ENCODE measurements at regions not wholly inside any gene's neighbourhood (a gene's known extent, or its start where the extent isn't known, plus 50 kb on each side); places are given as distances from the start of the nearest gene placed in this dataset.
"Not testable (repeated sequence)": the region's sequence is repeated elsewhere in the genome, so short reads cannot be mapped to it uniquely, and the experiment has no call there.

DNA sequence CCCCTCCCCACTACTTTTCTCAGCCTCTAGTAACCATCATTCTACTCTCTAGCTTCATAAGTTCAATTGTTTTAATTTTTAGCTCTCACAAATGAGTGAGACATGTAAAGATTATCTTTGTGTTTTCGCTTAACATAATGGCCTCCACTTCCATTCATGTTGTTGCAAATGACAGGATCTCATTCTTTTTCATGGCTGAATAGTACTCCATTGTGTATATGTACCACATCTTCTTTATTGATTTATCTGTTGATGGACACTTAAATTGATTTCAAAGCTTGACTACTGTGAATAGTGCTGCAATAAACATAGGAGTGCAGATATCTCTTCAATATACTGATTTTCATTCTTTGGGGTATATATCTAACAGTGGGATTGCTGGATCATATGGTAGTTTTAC lies 699.8 kb upstream of the NR2F2 start:
- no peak for DNase-seq (ENCODE audit: low read depth, low spot score)

- no peak for DNase-seq (ENCODE audit: low read depth, low spot score)
Measured at GRCh38 chr15:95635666-95636065, 694.8 kb upstream of the NR2F2 start.

GRCh38 chr15:95636107-95636506 lies 694.4 kb upstream of the NR2F2 start:
- no peak for DNase-seq (ENCODE audit: low read depth, low spot score)

GRCh38 chr15:95637234-95637633 lies 693.3 kb upstream of the NR2F2 start:
- not testable (repeated sequence) for DNase-seq (ENCODE audit: low read depth, low spot score)

GRCh38 chr15:95639208-95639607 lies 691.3 kb upstream of the NR2F2 start:
- DNase-seq (ENCODE audit: low read depth, low spot score): no peak

DNA sequence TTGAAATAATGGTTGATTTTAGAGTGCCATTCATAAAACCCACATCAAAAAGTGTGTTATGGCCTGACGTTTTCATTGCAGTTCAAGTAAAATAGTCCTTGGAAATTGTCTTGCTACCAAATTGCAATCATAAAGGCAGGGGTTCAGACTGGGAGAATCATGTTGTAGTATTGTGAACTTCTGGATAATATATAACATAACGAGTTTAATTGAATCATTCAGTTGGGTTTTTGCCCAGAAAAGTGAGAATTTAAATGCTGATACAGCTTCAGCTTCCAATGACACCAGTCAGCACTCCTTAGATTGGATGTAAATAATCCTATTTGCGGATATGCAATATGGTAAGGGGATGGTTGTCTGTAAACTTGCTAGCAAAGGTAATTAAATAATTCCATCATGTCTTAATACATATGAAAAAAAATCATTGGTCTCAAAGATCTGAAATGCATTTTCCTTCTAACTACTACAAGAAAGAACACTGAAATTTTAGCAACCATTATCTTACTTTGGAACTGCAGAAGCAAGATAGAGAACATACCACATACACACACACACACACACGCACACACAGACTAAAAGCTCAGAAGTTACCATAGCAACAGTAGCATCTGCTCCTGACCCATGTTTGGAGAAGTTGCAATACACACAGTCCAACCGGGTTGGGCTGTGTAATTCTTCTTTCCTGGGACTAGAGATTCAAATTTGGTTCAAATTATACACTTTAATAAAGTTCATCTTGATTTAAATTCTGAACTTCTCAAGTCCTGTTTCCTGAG lies 686.2 kb upstream of the NR2F2 start:
- DNase-seq (ENCODE audit: low read depth, low spot score): no peak

- DNase-seq (ENCODE audit: low read depth, low spot score): no peak
Measured at GRCh38 chr15:95645791-95646338, 684.6 kb upstream of the NR2F2 start.

DNA sequence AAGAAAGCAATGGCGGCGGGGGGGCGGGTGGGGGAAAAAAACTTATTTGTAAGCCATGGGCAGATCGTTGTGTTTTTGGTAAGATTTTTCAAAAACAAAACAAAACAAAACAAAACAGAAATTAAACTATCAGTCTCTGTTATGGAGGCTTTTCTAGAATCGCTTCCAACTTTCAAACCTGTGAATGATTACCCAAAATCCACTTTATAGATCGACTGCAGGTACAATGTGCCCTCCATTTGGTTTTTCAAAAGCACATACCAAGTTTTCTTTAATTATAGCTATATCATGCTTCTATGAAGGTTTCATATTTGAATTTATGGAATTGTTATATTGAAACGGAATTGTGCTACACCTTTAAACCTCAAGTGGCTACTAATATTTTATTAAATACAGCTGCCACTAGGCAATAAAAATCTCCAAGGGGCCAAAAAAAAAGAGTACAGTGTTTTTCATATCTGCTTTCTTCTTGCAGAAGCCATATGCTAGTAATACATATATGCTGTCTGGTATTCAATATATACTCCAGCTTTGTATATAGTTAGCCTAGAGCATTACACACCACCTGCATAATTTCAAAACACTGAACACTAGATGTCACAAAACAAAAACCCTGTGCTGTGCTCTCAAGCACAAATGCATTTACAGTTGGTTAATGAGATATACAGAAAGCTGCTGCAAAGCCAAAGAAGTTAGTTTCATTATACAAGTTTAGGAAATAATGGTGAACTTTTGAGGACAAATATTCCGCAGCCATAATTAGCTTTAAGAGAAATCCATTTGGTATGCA lies 683.8 kb upstream of the NR2F2 start:
- DNase-seq (ENCODE audit: low read depth, low spot score): no peak

- no peak for DNase-seq (ENCODE audit: low read depth, low spot score)
Measured at GRCh38 chr15:95647531-95648277, 682.8 kb upstream of the NR2F2 start.

GRCh38 chr15:95653361-95653805 lies 677.1 kb upstream of the NR2F2 start:
- DNase-seq (ENCODE audit: low read depth, low spot score): no peak

DNA sequence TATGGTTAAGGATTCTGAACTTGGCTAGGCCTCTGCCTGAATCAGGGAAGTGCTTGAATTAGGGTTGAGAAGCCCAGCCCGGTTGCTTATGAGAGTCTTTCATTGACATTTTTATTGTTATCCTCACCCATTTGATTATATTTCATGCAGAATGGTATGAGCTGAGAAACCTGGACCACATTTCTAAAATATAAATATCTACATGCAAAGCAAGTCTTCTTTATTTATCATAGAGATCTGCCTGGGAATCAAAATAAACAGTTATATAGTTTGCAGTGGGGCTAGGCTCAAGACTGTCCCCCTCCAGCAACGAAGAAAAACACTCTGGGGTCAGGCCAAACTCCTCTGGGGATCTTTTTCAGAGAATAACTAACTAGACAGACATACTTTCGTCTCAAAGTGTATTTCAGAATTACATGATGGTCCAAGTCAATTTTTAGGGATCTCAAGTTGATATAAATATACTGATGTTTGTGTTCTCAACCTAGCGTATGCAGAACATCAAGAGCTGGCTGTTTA lies 675.4 kb upstream of the NR2F2 start:
- DNase-seq (ENCODE audit: low read depth, low spot score): no peak

DNA sequence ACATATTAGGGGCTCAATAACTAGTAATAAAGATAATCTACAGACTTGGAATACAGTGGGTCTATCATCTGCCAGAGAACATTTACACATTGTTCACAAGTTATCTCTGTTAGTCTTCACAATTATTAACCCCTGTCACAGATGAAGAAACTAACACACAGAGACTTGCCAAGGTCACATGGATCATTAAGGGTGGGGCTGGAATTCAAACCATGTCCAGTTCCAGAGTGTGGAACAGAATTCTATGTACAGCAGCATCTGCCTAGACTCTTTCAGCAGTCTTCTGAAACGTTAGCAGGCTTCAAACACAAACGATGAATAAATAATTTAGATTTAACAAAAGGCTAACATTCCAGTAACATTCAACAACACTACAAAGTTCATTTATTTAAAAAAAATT lies 673.9 kb upstream of the NR2F2 start:
- no peak for DNase-seq (ENCODE audit: low read depth, low spot score)

GRCh38 chr15:95658799-95659198 lies 671.7 kb upstream of the NR2F2 start:
- DNase-seq (ENCODE audit: low read depth, low spot score): no peak

DNA sequence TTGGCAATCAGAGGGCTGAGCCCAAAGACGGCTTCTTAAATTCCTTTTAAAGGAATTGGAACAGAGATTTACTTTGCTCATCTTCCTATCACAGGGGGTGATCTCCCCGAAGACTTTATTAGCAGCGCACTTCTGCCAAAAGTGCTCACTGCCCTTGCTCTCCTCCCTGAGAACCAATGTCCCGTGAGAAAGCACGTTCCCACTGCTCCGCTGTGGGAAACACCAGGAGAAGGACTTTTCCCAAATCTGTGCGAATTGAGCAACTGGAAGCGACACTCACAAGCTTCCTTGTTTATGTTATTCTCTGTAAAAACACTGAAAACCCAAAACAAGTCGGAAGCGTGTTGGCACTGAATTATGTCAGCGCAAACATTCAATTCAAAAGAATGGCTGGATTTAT lies 670.8 kb upstream of the NR2F2 start:
- no peak for DNase-seq (ENCODE audit: low read depth, low spot score)

DNA sequence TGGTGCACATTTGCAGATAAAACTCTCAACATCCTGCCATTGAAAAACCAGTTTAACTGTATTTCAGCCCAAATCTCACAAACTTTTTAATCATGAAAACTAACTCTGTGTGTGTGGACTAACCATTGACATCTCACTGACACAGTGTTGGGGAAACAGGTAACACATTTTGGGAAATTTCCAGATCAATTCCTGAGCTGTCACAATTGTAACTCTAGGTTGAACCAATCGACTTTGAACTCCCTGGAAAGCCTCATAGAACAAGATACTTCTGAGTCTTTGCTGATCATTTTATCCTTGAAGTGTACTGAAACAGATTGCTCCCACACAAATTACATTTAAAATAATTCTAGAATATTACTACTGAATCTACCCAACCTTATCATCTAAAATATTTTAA lies 667.9 kb upstream of the NR2F2 start:
- no peak for DNase-seq (ENCODE audit: low read depth, low spot score)

DNA sequence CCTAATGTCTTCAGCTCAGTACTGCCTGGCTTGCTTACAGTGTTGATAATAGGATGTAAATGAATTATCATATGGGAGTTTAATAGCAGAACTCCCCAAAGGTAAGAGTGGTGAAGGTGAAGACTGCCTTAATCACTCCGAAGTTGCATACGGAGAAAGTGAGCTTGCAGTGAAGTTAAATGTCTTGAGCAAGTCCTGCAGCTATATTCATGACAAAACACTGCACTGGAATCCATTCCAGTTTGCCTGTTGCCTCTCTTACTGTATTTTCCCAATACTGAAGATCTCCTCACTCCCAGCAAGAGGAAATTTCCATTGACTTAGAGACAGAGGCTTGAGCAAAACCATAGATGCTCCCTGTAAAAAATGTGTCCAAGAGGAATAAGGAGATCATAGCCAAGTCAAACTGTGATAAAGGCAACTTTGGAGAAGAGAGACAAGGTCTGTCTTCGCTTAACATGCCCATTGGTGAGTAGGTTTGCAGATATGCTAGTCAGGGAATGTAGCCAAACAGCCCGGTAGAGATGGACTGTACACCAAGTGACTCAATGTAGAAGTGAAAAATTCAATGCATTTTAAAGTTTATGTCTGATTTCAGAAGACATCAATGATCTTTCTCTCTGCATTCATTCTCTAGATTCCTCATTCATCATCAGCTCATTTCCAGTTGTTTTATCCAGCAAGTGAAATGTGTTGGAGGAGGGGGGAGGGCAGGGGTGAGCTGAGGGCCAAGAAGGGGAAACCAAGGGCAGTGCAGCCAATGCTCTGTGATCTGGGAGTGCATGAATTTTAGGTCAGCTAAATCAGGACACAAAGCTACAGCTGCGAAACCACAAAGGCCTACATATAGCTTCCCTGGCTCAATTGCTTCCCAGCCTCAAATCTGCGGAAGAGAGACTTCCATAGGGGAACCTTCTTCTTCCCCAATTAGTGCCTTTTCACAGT lies 667.1 kb upstream of the NR2F2 start:
- no peak for DNase-seq (ENCODE audit: low read depth, low spot score)

GRCh38 chr15:95664450-95664849 lies 666.0 kb upstream of the NR2F2 start:
- DNase-seq (ENCODE audit: low read depth, low spot score): no peak

DNA sequence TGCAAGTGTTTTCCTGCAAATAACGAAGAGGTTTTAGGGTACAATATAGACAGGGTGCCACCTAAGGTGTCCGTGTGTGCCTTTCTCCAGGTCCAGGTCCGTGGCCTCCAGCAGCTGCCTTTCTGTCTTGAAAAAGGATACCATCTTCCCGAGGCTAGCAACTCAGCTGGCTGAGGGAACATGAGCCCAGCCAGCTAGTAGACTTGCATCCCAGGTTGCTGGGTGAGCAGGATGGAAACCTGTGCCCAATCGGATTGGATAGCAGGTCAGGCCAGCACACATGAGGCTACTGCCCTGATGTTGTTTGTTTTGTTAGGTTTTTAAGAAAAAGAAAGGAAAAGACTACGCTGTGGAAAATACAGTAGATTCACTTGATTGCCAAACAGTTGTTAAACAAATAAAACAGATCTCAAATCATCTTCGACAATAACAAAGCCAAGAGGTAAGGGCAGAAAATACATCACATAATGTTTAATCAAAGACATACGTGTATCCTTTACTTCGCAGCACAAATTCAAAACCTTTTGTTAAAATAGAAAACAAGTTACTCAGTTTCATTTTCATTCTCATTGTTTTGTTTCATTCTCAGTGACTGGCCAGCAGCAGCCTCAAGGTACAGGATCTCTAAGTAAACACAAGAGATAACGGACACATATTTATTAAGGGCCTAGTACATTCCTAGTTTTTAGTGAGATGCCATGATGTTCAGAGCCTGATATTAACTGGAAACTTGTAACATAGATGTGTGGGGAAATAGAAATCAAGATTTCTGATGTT lies 661.2 kb upstream of the NR2F2 start:
- no peak for DNase-seq (ENCODE audit: low read depth, low spot score)

DNA sequence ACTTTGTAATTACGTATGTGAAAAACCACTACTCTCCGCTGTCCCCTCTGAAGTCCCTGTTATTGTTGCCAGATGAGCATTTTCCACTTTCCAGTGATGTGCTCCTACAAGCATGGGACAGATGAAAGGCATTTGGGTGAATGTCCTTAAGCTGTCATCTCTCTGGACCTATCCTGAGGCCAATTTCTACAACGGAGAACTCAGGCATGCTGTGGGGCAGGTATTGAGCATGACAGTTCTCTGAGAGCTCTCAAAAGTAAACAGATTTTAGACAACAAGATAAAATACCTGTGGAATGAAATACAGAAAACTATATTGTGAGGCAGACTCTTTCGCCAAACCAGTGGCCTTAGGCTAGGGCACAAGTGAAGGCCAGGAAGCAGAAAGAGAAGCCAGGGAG lies 656.5 kb upstream of the NR2F2 start:
- DNase-seq (ENCODE audit: low read depth, low spot score): no peak

DNA sequence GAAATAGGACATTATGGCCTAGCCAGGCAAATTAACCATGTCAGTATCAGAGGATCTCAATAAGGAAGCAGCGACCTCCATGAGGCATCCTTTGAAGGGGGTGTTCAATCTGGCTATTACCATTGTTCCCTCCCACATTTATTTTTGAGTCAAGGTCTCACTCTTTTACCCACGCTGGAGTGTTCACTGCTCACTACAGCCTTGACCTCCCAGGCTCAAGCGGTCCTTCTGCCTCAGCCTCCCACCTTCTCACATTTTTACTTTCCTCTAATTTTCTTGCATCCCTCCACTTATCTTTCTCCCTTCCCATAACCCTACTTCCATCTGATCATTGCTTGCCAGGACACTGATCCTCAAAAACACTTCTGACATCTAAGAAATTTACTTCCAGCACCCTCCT lies 654.0 kb upstream of the NR2F2 start:
- no peak for DNase-seq (ENCODE audit: low read depth, low spot score)

Data from smooth muscle cell of the brain vasculature (primary cell).